GM12878 (cell line): ENCODE measurements at regions not wholly inside any gene's neighbourhood (a gene's known extent, or its start where the extent isn't known, plus 50 kb on each side); places are given as distances from the start of the nearest gene placed in this dataset.

Experiments
- ATAC-seq: fragments of 200-7000 bp; cut with Tn5 transposase; 3 replicates; pipeline ENCODE4 v1.9.1; 2020; ENCODE audit warnings: mild to moderate bottlenecking, moderate library complexity
- BruUV-seq: library from RNA; stranded (reverse); fragments of 400-500 nt; replicated peaks from 2 replicates; lab custom pipeline; 2021; lab: Mats Ljungman, UMichigan
- CTCF ChIA-PET: fragments of 300-600 bp; sonication (Branson Sonifier 250); formaldehyde crosslinking; extraction: SDS; loops from one replicate; lab custom pipeline; 2021; ENCODE audit warnings: inconsistent platforms; lab: Yijun Ruan, JAX
- POLR2A ChIA-PET: fragments of 350-600 bp; formaldehyde crosslinking; extraction: SDS; loops from one replicate; lab custom pipeline; 2021; ENCODE audit warnings: inconsistent platforms; lab: Charles Lee
- RAD21 ChIA-PET: fragments of 300-600 bp; sonication (Branson Sonifier 250); formaldehyde crosslinking; loops from one replicate; lab custom pipeline; 2023; ENCODE audit warnings: antibody characterized with exemption; ENCODE audit not compliant: unreplicated experiment; lab: Charles Lee
- SMC1A ChIA-PET: fragments of 300-600 bp; sonication (Branson Sonifier 250); formaldehyde crosslinking; loops from one replicate; lab custom pipeline; 2023; ENCODE audit not compliant: unreplicated experiment, uncharacterized antibody; lab: Charles Lee
- DNase-seq: peaks from one replicate; pipeline ENCODE4 v3.0.0-alpha.2; 2011; ENCODE audit warnings: low read depth, low spot score
- FAIRE-seq: peaks from 3 replicates; lab custom pipeline; 2011; peaks lifted over from hg19 to GRCh38; lab: Jason Lieb, UNC
- H2AFZ ChIP-seq: 2 replicates; pipeline ENCODE4 v1.6.0; 2011; ENCODE audit warnings: low read depth, low read length, control low read depth; ENCODE audit not compliant: control insufficient read depth
- H3K27ac ChIP-seq: 2 replicates; pipeline ENCODE4 v1.5.1; 2011; ENCODE audit warnings: control low read depth; ENCODE audit not compliant: control insufficient read depth, insufficient read depth
- H3K27me3 ChIP-seq, 2 experiments: replicated peaks in 1 of 2; 2 replicates each; pipeline versions ENCODE4 v1.6.0 to v1.6.1; 2011; ENCODE audit warnings: low read length in 1 of 2; ENCODE audit not compliant: control insufficient read depth in 2 of 2, insufficient read depth in 2 of 2
- H3K36me3 ChIP-seq, 2 experiments: 2 replicates each; pipeline ENCODE4 v1.5.1; 2011; ENCODE audit warnings: low read length in 1 of 2; ENCODE audit not compliant: control insufficient read depth in 2 of 2, insufficient read depth in 2 of 2
- H3K4me1 ChIP-seq: 2 replicates; pipeline ENCODE4 v1.6.1; 2011; ENCODE audit warnings: mild to moderate bottlenecking, low read length, moderate library complexity, mixed read lengths; ENCODE audit not compliant: control insufficient read depth, insufficient read depth
- H3K4me2 ChIP-seq: 2 replicates; pipeline ENCODE4 v1.6.0; 2011; ENCODE audit warnings: control low read depth; ENCODE audit not compliant: control insufficient read depth, insufficient read depth
- H3K4me3 ChIP-seq: fragments of 200-600 bp; sonication (generic); 2 replicates; pipeline ENCODE4 v1.5.1; 2016
- H3K79me2 ChIP-seq: 2 replicates; pipeline ENCODE4 v1.6.0; 2011; ENCODE audit warnings: low read length; ENCODE audit not compliant: control insufficient read depth, insufficient read depth
- H3K9ac ChIP-seq: 2 replicates; pipeline ENCODE4 v1.8.0; 2011; ENCODE audit warnings: low read length, control low read depth, mixed read lengths; ENCODE audit not compliant: control insufficient read depth, insufficient read depth
- H3K9me3 ChIP-seq: replicated peaks from 3 replicates; pipeline ENCODE4 v1.5.1; 2011; ENCODE audit warnings: mild to moderate bottlenecking, low read length; ENCODE audit not compliant: control insufficient read depth, insufficient read depth
- H4K20me1 ChIP-seq: 2 replicates; pipeline ENCODE4 v1.6.0; 2011; ENCODE audit not compliant: control insufficient read depth, insufficient read depth
- CEBPB ChIP-seq, 2 experiments: fragments of 150-350 bp in 1 of 2; IDR thresholded peaks; 2 replicates each; pipeline ENCODE4 v1.6.1; 2012 to 2014; ENCODE audit warnings: low read depth in 2 of 2, low read length in 2 of 2, borderline replicate concordance in 1 of 2, inconsistent platforms in 1 of 2
- CHD2 ChIP-seq: IDR thresholded peaks from 2 replicates; pipeline ENCODE4 v1.6.1; 2011; ENCODE audit warnings: low read depth, low read length, improper control_type of control experiment, borderline replicate concordance
- GATAD2B ChIP-seq: fragments of 450-650 bp; conservative IDR thresholded peaks from 2 replicates; pipeline ENCODE4 v1.6.1; 2017; ENCODE audit warnings: low read depth, mild to moderate bottlenecking, moderate library complexity
- NFYA ChIP-seq: IDR thresholded peaks from 2 replicates; pipeline ENCODE4 v1.6.1; 2011; ENCODE audit warnings: low read depth, mild to moderate bottlenecking, low read length, improper control_type of control experiment, borderline replicate concordance
- NRF1 ChIP-seq: conservative IDR thresholded peaks from 2 replicates; pipeline ENCODE4 v1.6.1; 2011; ENCODE audit warnings: mild to moderate bottlenecking, low read depth, low read length, improper control_type of control experiment
- PAX5 ChIP-seq: IDR thresholded peaks from 2 replicates; pipeline ENCODE4 v1.6.1; 2011; ENCODE audit warnings: low read depth, low read length, borderline replicate concordance
- SMAD1 ChIP-seq: fragments of 450-650 bp; IDR thresholded peaks from 2 replicates; pipeline ENCODE4 v1.6.1; 2018; ENCODE audit warnings: mild to moderate bottlenecking, low read depth; ENCODE audit not compliant: partially characterized antibody
- ZZZ3 ChIP-seq: IDR thresholded peaks from 2 replicates; pipeline ENCODE4 v1.6.1; 2011; ENCODE audit warnings: low read depth; ENCODE audit not compliant: control insufficient read depth, insufficient read length
- WGBS: methylation state at CpG from one replicate; pipeline ENCODE4 v1.1.6; 2016; ENCODE audit warnings: low lambda C conversion rate; ENCODE audit not compliant: insufficient replicate concordance, insufficient coverage; ENCODE audit errors: missing lambda C conversion rate; 5-methylcytosine and 5-hydroxymethylcytosine counted together
- in situ Hi-C: fragments of 300-500 bp; cut with MboI; formaldehyde crosslinking; loops from 9 replicates; pipeline ENCODE4 v1.14.3; 2018; ENCODE audit warnings: mixed read lengths
- intact Hi-C: fragments of 100-400 bp; cut with micrococcal nuclease; formaldehyde crosslinking; loops from one replicate; pipeline ENCODE4 v1.14.2; 2022; ENCODE audit not compliant: unreplicated experiment
- TF ChIP-seq, protein P1 (sequence below), 3 experiments: IDR thresholded peaks in 2 of 3; conservative IDR thresholded peaks in 1 of 3; 2 replicates each; pipeline ENCODE4 v1.5.1; 2011; ENCODE audit warnings: low read depth in 3 of 3, low read length in 3 of 3, mild to moderate bottlenecking in 3 of 3, control low read depth in 2 of 3, moderate library complexity in 2 of 3, inconsistent platforms in 1 of 3, mixed read lengths in 1 of 3; ENCODE audit not compliant: control insufficient read depth in 2 of 3, insufficient read depth in 1 of 3; ENCODE audit errors: extremely low read depth in 1 of 3
- TF ChIP-seq, protein P2 (sequence below): fragments of 450-650 bp; formaldehyde crosslinking; IDR thresholded peaks from 2 replicates; pipeline ENCODE4 v1.4.0; 2022; ENCODE audit warnings: mild to moderate bottlenecking, moderate library complexity
- TF ChIP-seq, protein P3 (sequence below): fragments of 450-650 bp; conservative IDR thresholded peaks from 2 replicates; pipeline ENCODE4 v1.6.1; 2017; ENCODE audit warnings: mild to moderate bottlenecking, moderate library complexity
- TF ChIP-seq, protein P4 (sequence below): fragments of 450-650 bp; IDR thresholded peaks from 2 replicates; pipeline ENCODE4 v1.6.1; 2016; ENCODE audit warnings: mild to moderate bottlenecking, moderate library complexity, borderline replicate concordance

DNA sequence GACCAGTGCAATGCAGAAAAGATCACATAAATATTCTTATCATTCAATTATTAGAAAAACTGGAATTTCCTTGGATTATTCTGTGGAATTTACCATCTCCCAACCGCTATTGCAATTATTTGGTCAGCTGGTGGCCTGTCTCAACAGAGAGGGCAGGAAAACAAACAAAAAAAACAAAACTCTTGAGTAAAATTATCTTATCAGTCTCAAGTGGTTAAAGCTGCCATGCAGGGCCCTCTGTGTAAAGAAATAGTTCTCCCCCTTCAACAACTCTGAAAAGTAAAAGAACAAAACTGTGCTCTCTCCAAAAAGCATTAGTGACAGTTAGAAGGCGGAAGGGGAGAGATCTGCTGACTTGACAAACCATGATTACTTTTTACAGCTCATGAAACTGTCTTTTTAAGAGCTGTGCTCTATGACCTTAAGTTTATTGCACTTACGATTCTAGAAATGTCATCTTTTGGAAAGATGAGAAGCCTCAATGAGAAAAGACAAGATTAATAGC, 152.3 kb downstream of the DLEU7 start:
- no peak for TF ChIP-seq NRF1
- TF ChIP-seq NFYA: no peak
- no peak for TF ChIP-seq SMAD1
- no peak for TF ChIP-seq ZZZ3
- TF ChIP-seq PAX5: no peak
- TF ChIP-seq, protein P1, sequence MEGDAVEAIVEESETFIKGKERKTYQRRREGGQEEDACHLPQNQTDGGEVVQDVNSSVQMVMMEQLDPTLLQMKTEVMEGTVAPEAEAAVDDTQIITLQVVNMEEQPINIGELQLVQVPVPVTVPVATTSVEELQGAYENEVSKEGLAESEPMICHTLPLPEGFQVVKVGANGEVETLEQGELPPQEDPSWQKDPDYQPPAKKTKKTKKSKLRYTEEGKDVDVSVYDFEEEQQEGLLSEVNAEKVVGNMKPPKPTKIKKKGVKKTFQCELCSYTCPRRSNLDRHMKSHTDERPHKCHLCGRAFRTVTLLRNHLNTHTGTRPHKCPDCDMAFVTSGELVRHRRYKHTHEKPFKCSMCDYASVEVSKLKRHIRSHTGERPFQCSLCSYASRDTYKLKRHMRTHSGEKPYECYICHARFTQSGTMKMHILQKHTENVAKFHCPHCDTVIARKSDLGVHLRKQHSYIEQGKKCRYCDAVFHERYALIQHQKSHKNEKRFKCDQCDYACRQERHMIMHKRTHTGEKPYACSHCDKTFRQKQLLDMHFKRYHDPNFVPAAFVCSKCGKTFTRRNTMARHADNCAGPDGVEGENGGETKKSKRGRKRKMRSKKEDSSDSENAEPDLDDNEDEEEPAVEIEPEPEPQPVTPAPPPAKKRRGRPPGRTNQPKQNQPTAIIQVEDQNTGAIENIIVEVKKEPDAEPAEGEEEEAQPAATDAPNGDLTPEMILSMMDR (IDR thresholded peaks at IDR 0.05 in 2 of 3, conservative IDR thresholded peaks at IDR 0.05 in 1 of 3; ENCODE audit: control insufficient read depth in 2 of 3, extremely low read depth in 1 of 3, insufficient read depth in 1 of 3, low read depth in 3 of 3, low read length in 3 of 3): no peak
- no peak for TF ChIP-seq GATAD2B
- TF ChIP-seq, protein P2, sequence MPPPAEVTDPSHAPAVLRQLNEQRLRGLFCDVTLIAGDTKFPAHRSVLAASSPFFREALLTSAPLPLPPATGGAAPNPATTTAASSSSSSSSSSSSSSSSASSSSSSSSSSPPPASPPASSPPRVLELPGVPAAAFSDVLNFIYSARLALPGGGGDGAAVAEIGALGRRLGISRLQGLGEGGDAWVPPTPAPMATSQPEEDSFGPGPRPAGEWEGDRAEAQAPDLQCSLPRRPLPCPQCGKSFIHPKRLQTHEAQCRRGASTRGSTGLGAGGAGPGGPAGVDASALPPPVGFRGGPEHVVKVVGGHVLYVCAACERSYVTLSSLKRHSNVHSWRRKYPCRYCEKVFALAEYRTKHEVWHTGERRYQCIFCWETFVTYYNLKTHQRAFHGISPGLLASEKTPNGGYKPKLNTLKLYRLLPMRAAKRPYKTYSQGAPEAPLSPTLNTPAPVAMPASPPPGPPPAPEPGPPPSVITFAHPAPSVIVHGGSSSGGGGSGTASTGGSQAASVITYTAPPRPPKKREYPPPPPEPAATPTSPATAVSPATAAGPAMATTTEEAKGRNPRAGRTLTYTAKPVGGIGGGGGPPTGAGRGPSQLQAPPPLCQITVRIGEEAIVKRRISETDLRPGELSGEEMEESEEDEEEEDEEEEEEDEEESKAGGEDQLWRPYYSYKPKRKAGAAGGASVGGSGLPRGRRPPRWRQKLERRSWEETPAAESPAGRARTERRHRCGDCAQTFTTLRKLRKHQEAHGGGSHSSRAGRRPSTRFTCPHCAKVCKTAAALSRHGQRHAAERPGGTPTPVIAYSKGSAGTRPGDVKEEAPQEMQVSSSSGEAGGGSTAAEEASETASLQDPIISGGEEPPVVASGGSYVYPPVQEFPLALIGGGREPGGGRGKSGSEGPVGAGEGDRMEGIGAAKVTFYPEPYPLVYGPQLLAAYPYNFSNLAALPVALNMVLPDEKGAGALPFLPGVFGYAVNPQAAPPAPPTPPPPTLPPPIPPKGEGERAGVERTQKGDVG: no peak
- TF ChIP-seq, protein P3, sequence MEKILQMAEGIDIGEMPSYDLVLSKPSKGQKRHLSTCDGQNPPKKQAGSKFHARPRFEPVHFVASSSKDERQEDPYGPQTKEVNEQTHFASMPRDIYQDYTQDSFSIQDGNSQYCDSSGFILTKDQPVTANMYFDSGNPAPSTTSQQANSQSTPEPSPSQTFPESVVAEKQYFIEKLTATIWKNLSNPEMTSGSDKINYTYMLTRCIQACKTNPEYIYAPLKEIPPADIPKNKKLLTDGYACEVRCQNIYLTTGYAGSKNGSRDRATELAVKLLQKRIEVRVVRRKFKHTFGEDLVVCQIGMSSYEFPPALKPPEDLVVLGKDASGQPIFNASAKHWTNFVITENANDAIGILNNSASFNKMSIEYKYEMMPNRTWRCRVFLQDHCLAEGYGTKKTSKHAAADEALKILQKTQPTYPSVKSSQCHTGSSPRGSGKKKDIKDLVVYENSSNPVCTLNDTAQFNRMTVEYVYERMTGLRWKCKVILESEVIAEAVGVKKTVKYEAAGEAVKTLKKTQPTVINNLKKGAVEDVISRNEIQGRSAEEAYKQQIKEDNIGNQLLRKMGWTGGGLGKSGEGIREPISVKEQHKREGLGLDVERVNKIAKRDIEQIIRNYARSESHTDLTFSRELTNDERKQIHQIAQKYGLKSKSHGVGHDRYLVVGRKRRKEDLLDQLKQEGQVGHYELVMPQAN: no peak
- TF ChIP-seq, protein P4, sequence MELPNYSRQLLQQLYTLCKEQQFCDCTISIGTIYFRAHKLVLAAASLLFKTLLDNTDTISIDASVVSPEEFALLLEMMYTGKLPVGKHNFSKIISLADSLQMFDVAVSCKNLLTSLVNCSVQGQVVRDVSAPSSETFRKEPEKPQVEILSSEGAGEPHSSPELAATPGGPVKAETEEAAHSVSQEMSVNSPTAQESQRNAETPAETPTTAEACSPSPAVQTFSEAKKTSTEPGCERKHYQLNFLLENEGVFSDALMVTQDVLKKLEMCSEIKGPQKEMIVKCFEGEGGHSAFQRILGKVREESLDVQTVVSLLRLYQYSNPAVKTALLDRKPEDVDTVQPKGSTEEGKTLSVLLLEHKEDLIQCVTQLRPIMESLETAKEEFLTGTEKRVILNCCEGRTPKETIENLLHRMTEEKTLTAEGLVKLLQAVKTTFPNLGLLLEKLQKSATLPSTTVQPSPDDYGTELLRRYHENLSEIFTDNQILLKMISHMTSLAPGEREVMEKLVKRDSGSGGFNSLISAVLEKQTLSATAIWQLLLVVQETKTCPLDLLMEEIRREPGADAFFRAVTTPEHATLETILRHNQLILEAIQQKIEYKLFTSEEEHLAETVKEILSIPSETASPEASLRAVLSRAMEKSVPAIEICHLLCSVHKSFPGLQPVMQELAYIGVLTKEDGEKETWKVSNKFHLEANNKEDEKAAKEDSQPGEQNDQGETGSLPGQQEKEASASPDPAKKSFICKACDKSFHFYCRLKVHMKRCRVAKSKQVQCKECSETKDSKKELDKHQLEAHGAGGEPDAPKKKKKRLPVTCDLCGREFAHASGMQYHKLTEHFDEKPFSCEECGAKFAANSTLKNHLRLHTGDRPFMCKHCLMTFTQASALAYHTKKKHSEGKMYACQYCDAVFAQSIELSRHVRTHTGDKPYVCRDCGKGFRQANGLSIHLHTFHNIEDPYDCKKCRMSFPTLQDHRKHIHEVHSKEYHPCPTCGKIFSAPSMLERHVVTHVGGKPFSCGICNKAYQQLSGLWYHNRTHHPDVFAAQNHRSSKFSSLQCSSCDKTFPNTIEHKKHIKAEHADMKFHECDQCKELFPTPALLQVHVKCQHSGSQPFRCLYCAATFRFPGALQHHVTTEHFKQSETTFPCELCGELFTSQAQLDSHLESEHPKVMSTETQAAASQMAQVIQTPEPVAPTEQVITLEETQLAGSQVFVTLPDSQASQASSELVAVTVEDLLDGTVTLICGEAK: no peak
- TF ChIP-seq CEBPB (IDR thresholded peaks at IDR 0.05; ENCODE audit: borderline replicate concordance in 1 of 2, low read depth in 2 of 2, low read length in 2 of 2): no peak
- no peak for TF ChIP-seq CHD2
- H2AFZ ChIP-seq: no peak overlapping the region
- no peaks in the 10 kb centered on the region for H3K27me3 ChIP-seq
- ChIA-PET CTCF (no interaction called here), RAD21 (no interaction called here), SMC1A (interaction anchor here (0.8 to 1.1 kb wide), 3 partner anchors 14 to 71 kb away, joined by 3 to 5 read pairs (median 4); no protein-coding TSS in a partner anchor), POLR2A (no interaction called here)
- H3K27ac ChIP-seq: no peak overlapping the region
- no peaks in the 10 kb centered on the region for H4K20me1 ChIP-seq
- H3K4me3 ChIP-seq: no peak overlapping the region
- intact Hi-C loops (no loop called here), in situ Hi-C loops (no loop called here)
- ATAC-seq (no peak), DNase-seq (no peak), FAIRE-seq (no peak)
- WGBS: 63% methylated on average over 3 of the region's 3 CpGs
- no peaks in the 10 kb centered on the region for H3K4me1 ChIP-seq
- no peaks in the 10 kb centered on the region for H3K79me2 ChIP-seq
- H3K9ac ChIP-seq: no peak overlapping the region
- H3K9me3 ChIP-seq: no peaks in the 10 kb centered on the region
- no peaks in the 10 kb centered on the region for H3K36me3 ChIP-seq
- no TSS peak for BruUV-seq
- no peak overlapping the region for H3K4me2 ChIP-seq
